Ishikawa (cell line): ENCODE measurements at regions not wholly inside any gene's neighbourhood (a gene's known extent, or its start where the extent isn't known, plus 50 kb on each side); places are given as distances from the start of the nearest gene placed in this dataset.

ENCODE experiments used
- CEBPB ChIP-seq: IDR thresholded peaks from 2 replicates; pipeline ENCODE4 v1.6.1; 2012
- CREB1 ChIP-seq: IDR thresholded peaks from 2 replicates; pipeline ENCODE4 v1.6.1; 2012; ENCODE audit warnings: low read depth
- EGR1 ChIP-seq: IDR thresholded peaks from 2 replicates; pipeline ENCODE4 v1.6.1; 2012
- EP300 ChIP-seq: IDR thresholded peaks from 2 replicates; pipeline ENCODE4 v1.6.1; 2012; ENCODE audit warnings: borderline replicate concordance
- FOXM1 ChIP-seq: IDR thresholded peaks from 2 replicates; pipeline ENCODE4 v1.6.1; 2012; ENCODE audit warnings: low read depth, borderline replicate concordance
- MAX ChIP-seq: IDR thresholded peaks from 2 replicates; pipeline ENCODE4 v1.6.1; 2012
- NFIC ChIP-seq: IDR thresholded peaks from 2 replicates; pipeline ENCODE4 v1.6.1; 2012
- RAD21 ChIP-seq: IDR thresholded peaks from 2 replicates; pipeline ENCODE4 v1.6.1; 2012; ENCODE audit warnings: low read depth
- TAF1 ChIP-seq: IDR thresholded peaks from 2 replicates; pipeline ENCODE4 v1.6.1; 2012; ENCODE audit warnings: low read depth, mild to moderate bottlenecking
- TCF12 ChIP-seq: IDR thresholded peaks from 2 replicates; pipeline ENCODE4 v1.6.1; 2012; ENCODE audit warnings: low read depth
- TEAD4 ChIP-seq: IDR thresholded peaks from 2 replicates; pipeline ENCODE4 v1.6.1; 2012
- YY1 ChIP-seq: IDR thresholded peaks from 2 replicates; pipeline ENCODE4 v1.6.1; 2012; ENCODE audit warnings: low read depth
- ZBTB7A ChIP-seq: IDR thresholded peaks from 2 replicates; pipeline ENCODE4 v1.6.1; 2012; ENCODE audit warnings: low read depth
- TF ChIP-seq, protein P1 (sequence below): IDR thresholded peaks from 2 replicates; pipeline ENCODE4 v1.6.1; 2012
- TF ChIP-seq, protein P2 (sequence below): IDR thresholded peaks from 2 replicates; pipeline ENCODE4 v1.6.1; 2012; ENCODE audit warnings: low read depth, mild to moderate bottlenecking

DNA sequence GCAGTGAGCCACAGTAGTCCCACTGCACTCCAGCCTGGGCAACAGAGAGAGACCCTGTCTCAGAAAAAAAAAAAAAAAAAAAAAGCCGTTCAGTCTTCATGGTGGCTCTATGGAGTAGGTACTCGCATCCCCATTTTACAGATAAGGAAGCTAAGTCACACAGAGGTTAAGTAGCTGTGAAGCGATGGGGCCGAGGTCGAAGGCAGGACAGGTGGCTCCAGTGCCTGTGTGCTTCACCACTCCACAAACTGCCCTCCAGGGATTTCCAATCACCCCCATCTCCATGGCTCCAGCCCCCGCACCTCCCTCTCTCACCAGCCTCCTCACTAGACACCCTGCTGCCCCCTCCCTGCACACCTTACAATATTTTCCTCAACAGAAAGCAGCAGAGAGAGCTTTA lies 61.9 kb downstream of the SYF2 start:
- TF ChIP-seq TAF1 (no peak), EGR1 (no peak), MAX (no peak), NFIC (no peak), FOXM1 (no peak), EP300 (no peak), ZBTB7A (no peak), YY1 (no peak), CREB1 (no peak), RAD21 (no peak)
- TF ChIP-seq, protein P1, sequence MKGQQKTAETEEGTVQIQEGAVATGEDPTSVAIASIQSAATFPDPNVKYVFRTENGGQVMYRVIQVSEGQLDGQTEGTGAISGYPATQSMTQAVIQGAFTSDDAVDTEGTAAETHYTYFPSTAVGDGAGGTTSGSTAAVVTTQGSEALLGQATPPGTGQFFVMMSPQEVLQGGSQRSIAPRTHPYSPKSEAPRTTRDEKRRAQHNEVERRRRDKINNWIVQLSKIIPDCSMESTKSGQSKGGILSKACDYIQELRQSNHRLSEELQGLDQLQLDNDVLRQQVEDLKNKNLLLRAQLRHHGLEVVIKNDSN = no peak

GRCh38 chr1:25169610-25170009 lies 62.7 kb downstream of the SYF2 start:
- TF ChIP-seq EGR1 = no peak
- TF ChIP-seq FOXM1 = no peak
- TF ChIP-seq YY1 = no peak
- no peak for TF ChIP-seq RAD21
- no peak for TF ChIP-seq MAX
- TF ChIP-seq CEBPB = no peak
- TF ChIP-seq TEAD4 = no peak
- no peak for TF ChIP-seq NFIC
- TF ChIP-seq ZBTB7A = no peak
- no peak for TF ChIP-seq EP300

DNA sequence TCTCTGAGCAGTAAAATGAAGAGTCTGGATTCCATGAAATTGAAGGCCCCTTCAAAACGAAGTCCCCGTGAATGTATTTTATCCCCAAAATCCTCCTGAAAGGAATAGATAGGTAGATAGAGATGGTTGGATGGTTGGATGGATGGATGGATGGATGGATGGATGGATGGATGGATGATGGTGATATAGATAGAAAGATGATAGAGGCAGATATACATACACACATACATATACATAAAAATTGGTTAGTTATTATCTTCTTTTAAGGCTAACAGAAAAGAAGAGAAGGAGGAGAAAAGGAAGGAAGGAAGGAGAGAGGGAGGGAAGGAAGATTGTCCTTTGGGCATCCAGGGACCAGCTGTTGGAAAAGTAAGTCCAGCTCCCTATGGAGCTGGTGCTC lies 63.1 kb downstream of the SYF2 start:
- TF ChIP-seq CREB1 (no peak), ZBTB7A (no peak), NFIC (no peak), TAF1 (no peak), YY1 (no peak), RAD21 (no peak)
- TF ChIP-seq, protein P1 = no peak

- TF ChIP-seq CREB1 (no peak), TCF12 (no peak), EGR1 (no peak), TEAD4 (no peak), MAX (no peak), YY1 (no peak), CEBPB (no peak), TAF1 (no peak), ZBTB7A (no peak), EP300 (no peak), NFIC (no peak), FOXM1 (no peak), RAD21 (no peak)
- TF ChIP-seq, protein P2, sequence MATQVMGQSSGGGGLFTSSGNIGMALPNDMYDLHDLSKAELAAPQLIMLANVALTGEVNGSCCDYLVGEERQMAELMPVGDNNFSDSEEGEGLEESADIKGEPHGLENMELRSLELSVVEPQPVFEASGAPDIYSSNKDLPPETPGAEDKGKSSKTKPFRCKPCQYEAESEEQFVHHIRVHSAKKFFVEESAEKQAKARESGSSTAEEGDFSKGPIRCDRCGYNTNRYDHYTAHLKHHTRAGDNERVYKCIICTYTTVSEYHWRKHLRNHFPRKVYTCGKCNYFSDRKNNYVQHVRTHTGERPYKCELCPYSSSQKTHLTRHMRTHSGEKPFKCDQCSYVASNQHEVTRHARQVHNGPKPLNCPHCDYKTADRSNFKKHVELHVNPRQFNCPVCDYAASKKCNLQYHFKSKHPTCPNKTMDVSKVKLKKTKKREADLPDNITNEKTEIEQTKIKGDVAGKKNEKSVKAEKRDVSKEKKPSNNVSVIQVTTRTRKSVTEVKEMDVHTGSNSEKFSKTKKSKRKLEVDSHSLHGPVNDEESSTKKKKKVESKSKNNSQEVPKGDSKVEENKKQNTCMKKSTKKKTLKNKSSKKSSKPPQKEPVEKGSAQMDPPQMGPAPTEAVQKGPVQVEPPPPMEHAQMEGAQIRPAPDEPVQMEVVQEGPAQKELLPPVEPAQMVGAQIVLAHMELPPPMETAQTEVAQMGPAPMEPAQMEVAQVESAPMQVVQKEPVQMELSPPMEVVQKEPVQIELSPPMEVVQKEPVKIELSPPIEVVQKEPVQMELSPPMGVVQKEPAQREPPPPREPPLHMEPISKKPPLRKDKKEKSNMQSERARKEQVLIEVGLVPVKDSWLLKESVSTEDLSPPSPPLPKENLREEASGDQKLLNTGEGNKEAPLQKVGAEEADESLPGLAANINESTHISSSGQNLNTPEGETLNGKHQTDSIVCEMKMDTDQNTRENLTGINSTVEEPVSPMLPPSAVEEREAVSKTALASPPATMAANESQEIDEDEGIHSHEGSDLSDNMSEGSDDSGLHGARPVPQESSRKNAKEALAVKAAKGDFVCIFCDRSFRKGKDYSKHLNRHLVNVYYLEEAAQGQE = no peak
- TF ChIP-seq, protein P1 = no peak
Measured at GRCh38 chr1:25168193-25169071, 63.9 kb downstream of the SYF2 start.

DNA sequence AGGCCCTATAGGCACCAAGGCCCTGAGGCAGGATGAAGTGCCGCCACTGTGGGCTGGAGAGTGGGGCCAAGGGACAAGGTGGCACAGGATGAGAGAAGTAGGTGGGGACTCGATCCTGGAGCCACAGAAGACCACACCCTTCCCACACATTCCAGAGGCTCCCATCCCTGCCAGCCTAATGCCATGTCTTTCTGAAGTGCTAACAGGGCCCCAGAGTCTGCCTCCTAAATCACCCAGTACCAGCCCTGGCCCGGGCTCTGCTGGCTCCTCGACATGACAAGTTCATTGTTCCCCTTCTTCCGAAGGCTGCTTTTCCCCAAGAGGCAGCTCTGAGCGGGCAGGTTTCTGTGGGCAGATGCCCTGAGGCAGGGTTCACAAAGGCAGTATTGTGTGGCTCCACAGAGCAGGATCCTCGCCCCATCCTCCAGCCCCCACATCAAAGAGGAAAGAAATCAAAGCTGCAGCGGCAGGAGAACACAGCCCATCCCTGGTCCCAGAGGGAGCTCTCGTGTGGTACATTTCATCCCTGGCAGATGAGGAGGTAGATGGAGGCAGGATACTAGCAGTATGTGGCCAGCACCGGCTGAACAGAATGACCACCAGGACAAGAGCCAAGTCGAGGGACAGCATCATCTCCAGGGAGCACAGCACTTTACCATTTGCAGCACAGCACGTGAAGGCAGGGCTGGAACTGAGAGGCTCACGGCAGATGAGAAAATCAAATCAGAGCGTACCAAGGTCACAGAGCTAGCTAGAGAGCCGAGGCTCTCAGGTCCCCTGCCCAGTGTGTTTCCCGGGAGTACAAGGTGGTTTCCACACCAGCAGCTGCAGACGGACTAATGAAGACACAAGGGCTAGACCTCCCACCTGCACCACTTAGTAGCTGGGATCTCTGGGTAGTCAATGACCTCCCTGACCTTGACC lies 64.8 kb downstream of the SYF2 start:
- TF ChIP-seq EP300 (no peak), MAX (no peak), YY1 (no peak), EGR1 (no peak), TAF1 (no peak), TEAD4 (no peak)

- no peak for TF ChIP-seq YY1
- no peak for TF ChIP-seq TCF12
- TF ChIP-seq EGR1 = no peak
- no peak for TF ChIP-seq ZBTB7A
- TF ChIP-seq, protein P1 = no peak
- TF ChIP-seq CEBPB = no peak
- TF ChIP-seq, protein P2 = no peak
- TF ChIP-seq TEAD4 = no peak
- TF ChIP-seq CREB1 = no peak
- TF ChIP-seq FOXM1 = no peak
- TF ChIP-seq RAD21 = no peak
- TF ChIP-seq NFIC = no peak
- TF ChIP-seq MAX = no peak
- TF ChIP-seq EP300 = no peak
- no peak for TF ChIP-seq TAF1
Measured at GRCh38 chr1:25166847-25167246, 65.5 kb downstream of the SYF2 start.
